GM12878 (cell line): ENCODE measurements at regions not wholly inside any gene's neighbourhood (a gene's known extent, or its start where the extent isn't known, plus 50 kb on each side); places are given as distances from the start of the nearest gene placed in this dataset.

Source experiments
- ATAC-seq: fragments of 200-7000 bp; cut with Tn5 transposase; 3 replicates; pipeline ENCODE4 v1.9.1; 2020; ENCODE audit warnings: mild to moderate bottlenecking, moderate library complexity
- BruUV-seq: library from RNA; stranded (reverse); fragments of 400-500 nt; replicated peaks from 2 replicates; lab custom pipeline; 2021; lab: Mats Ljungman, UMichigan
- CTCF ChIA-PET: fragments of 300-600 bp; sonication (Branson Sonifier 250); formaldehyde crosslinking; extraction: SDS; loops from one replicate; lab custom pipeline; 2021; ENCODE audit warnings: inconsistent platforms; lab: Yijun Ruan, JAX
- POLR2A ChIA-PET: fragments of 350-600 bp; formaldehyde crosslinking; extraction: SDS; loops from one replicate; lab custom pipeline; 2021; ENCODE audit warnings: inconsistent platforms; lab: Charles Lee
- RAD21 ChIA-PET: fragments of 300-600 bp; sonication (Branson Sonifier 250); formaldehyde crosslinking; loops from one replicate; lab custom pipeline; 2023; ENCODE audit warnings: antibody characterized with exemption; ENCODE audit not compliant: unreplicated experiment; lab: Charles Lee
- SMC1A ChIA-PET: fragments of 300-600 bp; sonication (Branson Sonifier 250); formaldehyde crosslinking; loops from one replicate; lab custom pipeline; 2023; ENCODE audit not compliant: unreplicated experiment, uncharacterized antibody; lab: Charles Lee
- DNase-seq: peaks from one replicate; pipeline ENCODE4 v3.0.0-alpha.2; 2011; ENCODE audit warnings: low read depth, low spot score
- FAIRE-seq: peaks from 3 replicates; lab custom pipeline; 2011; peaks lifted over from hg19 to GRCh38; lab: Jason Lieb, UNC
- H2AFZ ChIP-seq: 2 replicates; pipeline ENCODE4 v1.6.0; 2011; ENCODE audit warnings: low read depth, low read length, control low read depth; ENCODE audit not compliant: control insufficient read depth
- H3K27ac ChIP-seq: 2 replicates; pipeline ENCODE4 v1.5.1; 2011; ENCODE audit warnings: control low read depth; ENCODE audit not compliant: control insufficient read depth, insufficient read depth
- H3K27me3 ChIP-seq, 2 experiments: replicated peaks in 1 of 2; 2 replicates each; pipeline versions ENCODE4 v1.6.0 to v1.6.1; 2011; ENCODE audit warnings: low read length in 1 of 2; ENCODE audit not compliant: control insufficient read depth in 2 of 2, insufficient read depth in 2 of 2
- H3K36me3 ChIP-seq, 2 experiments: 2 replicates each; pipeline ENCODE4 v1.5.1; 2011; ENCODE audit warnings: low read length in 1 of 2; ENCODE audit not compliant: control insufficient read depth in 2 of 2, insufficient read depth in 2 of 2
- H3K4me1 ChIP-seq: 2 replicates; pipeline ENCODE4 v1.6.1; 2011; ENCODE audit warnings: mild to moderate bottlenecking, low read length, moderate library complexity, mixed read lengths; ENCODE audit not compliant: control insufficient read depth, insufficient read depth
- H3K4me2 ChIP-seq: 2 replicates; pipeline ENCODE4 v1.6.0; 2011; ENCODE audit warnings: control low read depth; ENCODE audit not compliant: control insufficient read depth, insufficient read depth
- H3K4me3 ChIP-seq: fragments of 200-600 bp; sonication (generic); 2 replicates; pipeline ENCODE4 v1.5.1; 2016
- H3K79me2 ChIP-seq: 2 replicates; pipeline ENCODE4 v1.6.0; 2011; ENCODE audit warnings: low read length; ENCODE audit not compliant: control insufficient read depth, insufficient read depth
- H3K9ac ChIP-seq: 2 replicates; pipeline ENCODE4 v1.8.0; 2011; ENCODE audit warnings: low read length, control low read depth, mixed read lengths; ENCODE audit not compliant: control insufficient read depth, insufficient read depth
- H3K9me3 ChIP-seq: replicated peaks from 3 replicates; pipeline ENCODE4 v1.5.1; 2011; ENCODE audit warnings: mild to moderate bottlenecking, low read length; ENCODE audit not compliant: control insufficient read depth, insufficient read depth
- H4K20me1 ChIP-seq: 2 replicates; pipeline ENCODE4 v1.6.0; 2011; ENCODE audit not compliant: control insufficient read depth, insufficient read depth
- E4F1 ChIP-seq: fragments of 450-650 bp; IDR thresholded peaks from 2 replicates; pipeline ENCODE4 v1.6.1; 2018; ENCODE audit warnings: borderline replicate concordance, mild to moderate bottlenecking; ENCODE audit not compliant: partially characterized antibody
- EED ChIP-seq: sonication (generic); IDR thresholded peaks from 2 replicates; pipeline ENCODE4 v1.6.1; 2016; ENCODE audit warnings: antibody characterized with exemption, low read depth
- GATAD2B ChIP-seq: fragments of 450-650 bp; conservative IDR thresholded peaks from 2 replicates; pipeline ENCODE4 v1.6.1; 2017; ENCODE audit warnings: low read depth, mild to moderate bottlenecking, moderate library complexity
- HCFC1 ChIP-seq: fragments of 150-350 bp; IDR thresholded peaks from 2 replicates; pipeline ENCODE4 v1.6.1; 2014; ENCODE audit warnings: low read length
- HDAC6 ChIP-seq: fragments of 200-600 bp; sonication (generic); IDR thresholded peaks from one replicate; pipeline ENCODE4 v1.8.0; 2017; ENCODE audit warnings: antibody characterized with exemption; ENCODE audit not compliant: unreplicated experiment
- IRF3 ChIP-seq: fragments of 450-650 bp; IDR thresholded peaks from 2 replicates; pipeline ENCODE4 v1.6.1; 2014; ENCODE audit warnings: mild to moderate bottlenecking
- PAX5 ChIP-seq: IDR thresholded peaks from 2 replicates; pipeline ENCODE4 v1.6.1; 2011; ENCODE audit warnings: low read depth, low read length, borderline replicate concordance
- POLR2A ChIP-seq: IDR thresholded peaks from 2 replicates; pipeline ENCODE4 v1.6.1; 2011; ENCODE audit warnings: low read depth, mild to moderate bottlenecking, low read length
- SMAD5 ChIP-seq: IDR thresholded peaks from 2 replicates; pipeline ENCODE4 v1.6.1; 2016; ENCODE audit warnings: antibody characterized with exemption, low read depth
- SMC3 ChIP-seq: IDR thresholded peaks from 2 replicates; pipeline ENCODE4 v1.6.1; 2011; ENCODE audit warnings: low read length, improper control_type of control experiment, borderline replicate concordance
- TBL1XR1 ChIP-seq: IDR thresholded peaks from 2 replicates; pipeline ENCODE4 v1.6.1; 2012; ENCODE audit warnings: low read depth, low read length, improper control_type of control experiment
- TCF12 ChIP-seq: IDR thresholded peaks from 2 replicates; pipeline ENCODE4 v1.6.1; 2011; ENCODE audit warnings: low read depth, mild to moderate bottlenecking, low read length
- TCF3 ChIP-seq: IDR thresholded peaks from 2 replicates; pipeline ENCODE4 v1.6.1; 2012; ENCODE audit warnings: low read depth, mild to moderate bottlenecking, low read length, borderline replicate concordance; ENCODE audit not compliant: insufficient read depth
- ZBED1 ChIP-seq: IDR thresholded peaks from 2 replicates; pipeline ENCODE4 v1.6.1; 2016; ENCODE audit warnings: borderline replicate concordance
- ZNF384 ChIP-seq: IDR thresholded peaks from 2 replicates; pipeline ENCODE4 v1.6.1; 2012; ENCODE audit warnings: low read depth, mild to moderate bottlenecking, low read length, improper control_type of control experiment, borderline replicate concordance
- WGBS: methylation state at CpG from one replicate; pipeline ENCODE4 v1.1.6; 2016; ENCODE audit warnings: low lambda C conversion rate; ENCODE audit not compliant: insufficient replicate concordance, insufficient coverage; ENCODE audit errors: missing lambda C conversion rate; 5-methylcytosine and 5-hydroxymethylcytosine counted together
- in situ Hi-C: fragments of 300-500 bp; cut with MboI; formaldehyde crosslinking; loops from 9 replicates; pipeline ENCODE4 v1.14.3; 2018; ENCODE audit warnings: mixed read lengths
- intact Hi-C: fragments of 100-400 bp; cut with micrococcal nuclease; formaldehyde crosslinking; loops from one replicate; pipeline ENCODE4 v1.14.2; 2022; ENCODE audit not compliant: unreplicated experiment

GRCh38 chr1:113241237-113241636, 149.1 kb upstream of the MAGI3 start:
- Histone ChIP-seq H3K4me1 (no peaks in the 10 kb centered on the region), H3K79me2 (no peaks in the 10 kb centered on the region), H3K27ac (no peak overlapping the region), H2AFZ (no peak overlapping the region), H3K4me2 (no peak overlapping the region), H3K27me3 (peaks cover 1 to 2% of the 10 kb centered on the region in 2 experiments; a peak in 2 of 4 replicates), H4K20me1 (no peaks in the 10 kb centered on the region), H3K9ac (no peak overlapping the region), H3K36me3 (no peaks in the 10 kb centered on the region), H3K9me3 (no peaks in the 10 kb centered on the region), H3K4me3 (no peak overlapping the region)
- ChIA-PET CTCF (no interaction called here), RAD21 (no interaction called here), POLR2A (no interaction called here), SMC1A (no interaction called here)
- BruUV-seq, result no TSS peak
- TF ChIP-seq IRF3, result no peak
- no peak for TF ChIP-seq HCFC1
- TF ChIP-seq E4F1, result no peak
- no peak for TF ChIP-seq SMAD5
- no peak for TF ChIP-seq PAX5
- TF ChIP-seq TBL1XR1, result no peak
- no peak for TF ChIP-seq HDAC6
- no peak for TF ChIP-seq SMC3
- TF ChIP-seq EED, result no peak
- TF ChIP-seq GATAD2B, result no peak
- no peak for TF ChIP-seq TCF3
- no peak for TF ChIP-seq ZBED1
- TF ChIP-seq POLR2A, result no peak
- TF ChIP-seq TCF12, result no peak
- TF ChIP-seq ZNF384, result no peak
- ATAC-seq, result no peak
- in situ Hi-C loops, result no loop called here
- FAIRE-seq, result no peak
- 0% methylated on average over 2 of the region's 2 CpGs for WGBS
- intact Hi-C loops, result no loop called here
- no peak for DNase-seq
